Keratinocyte (primary cell): ENCODE measurements at regions not wholly inside any gene's neighbourhood (a gene's known extent, or its start where the extent isn't known, plus 50 kb on each side); places are given as distances from the start of the nearest gene placed in this dataset.

Source experiments
- DNase-seq: peaks from one replicate; pipeline ENCODE4 v3.0.0-alpha.2; 2011; ENCODE audit warnings: low read depth, missing footprints, low spot score
- FAIRE-seq: peaks from 2 replicates; lab custom pipeline; 2011; peaks lifted over from hg19 to GRCh38; lab: Jason Lieb, UNC
- H2AFZ ChIP-seq: 2 replicates; pipeline ENCODE4 v1.6.0; 2012; ENCODE audit warnings: low read length, control low read depth, inconsistent platforms; ENCODE audit not compliant: control insufficient read depth
- H3K27ac ChIP-seq: 2 replicates; pipeline ENCODE4 v1.5.1; 2011; ENCODE audit warnings: low read length; ENCODE audit not compliant: control insufficient read depth, insufficient read depth
- H3K27me3 ChIP-seq: 3 replicates; pipeline ENCODE4 v1.6.0; 2011; ENCODE audit warnings: low read length; ENCODE audit not compliant: control insufficient read depth, insufficient read depth; ENCODE audit errors: extremely low read depth
- H3K36me3 ChIP-seq, 2 experiments: 2 replicates in 1 of 2; 3 replicates in 1 of 2; pipeline ENCODE4 v1.5.1; 2011; ENCODE audit warnings: low read length in 2 of 2, mild to moderate bottlenecking in 1 of 2; ENCODE audit not compliant: control insufficient read depth in 2 of 2, insufficient read depth in 2 of 2; ENCODE audit errors: extremely low read depth in 1 of 2
- H3K4me1 ChIP-seq: 3 replicates; pipeline ENCODE4 v1.5.1; 2011; ENCODE audit warnings: low read length; ENCODE audit not compliant: control insufficient read depth, insufficient read depth; ENCODE audit errors: extremely low read depth
- H3K4me2 ChIP-seq: 3 replicates; pipeline ENCODE4 v1.6.0; 2011; ENCODE audit warnings: low read depth, low read length; ENCODE audit not compliant: control insufficient read depth, insufficient read depth; ENCODE audit errors: extremely low read depth
- H3K4me3 ChIP-seq, 3 experiments: fragments of 200-600 bp in 1 of 3; sonication (generic) in 1 of 3; 2 replicates in 2 of 3; 3 replicates in 1 of 3; pipeline ENCODE4 v1.5.1; 2011 to 2016; ENCODE audit warnings: low read length in 3 of 3, mild to moderate bottlenecking in 3 of 3, control low read depth in 2 of 3, inconsistent platforms in 1 of 3, low read depth in 1 of 3, mixed read lengths in 1 of 3, mixed run types in 1 of 3, moderate library complexity in 1 of 3; ENCODE audit not compliant: control insufficient read depth in 2 of 3, insufficient read depth in 2 of 3; ENCODE audit errors: extremely low read depth in 1 of 3
- H3K79me2 ChIP-seq: 2 replicates; pipeline ENCODE4 v1.6.0; 2012; ENCODE audit warnings: low read length; ENCODE audit not compliant: control insufficient read depth, insufficient read depth
- H3K9ac ChIP-seq: 3 replicates; pipeline ENCODE4 v1.6.0; 2011; ENCODE audit warnings: low read length; ENCODE audit not compliant: control insufficient read depth, insufficient read depth; ENCODE audit errors: extremely low read depth
- H3K9me1 ChIP-seq: 3 replicates; pipeline ENCODE4 v1.6.0; 2011; ENCODE audit warnings: low read length; ENCODE audit not compliant: control insufficient read depth, insufficient read depth; ENCODE audit errors: extremely low read depth
- H3K9me3 ChIP-seq: 2 replicates; pipeline ENCODE4 v1.5.1; 2012; ENCODE audit warnings: low read depth, low read length; ENCODE audit not compliant: control insufficient read depth
- H4K20me1 ChIP-seq: 3 replicates; pipeline ENCODE4 v1.6.0; 2011; ENCODE audit warnings: low read length; ENCODE audit not compliant: control insufficient read depth, insufficient read depth; ENCODE audit errors: extremely low read depth
- EZH2 ChIP-seq: IDR thresholded peaks from one replicate; pipeline ENCODE4 v1.6.1; 2012; ENCODE audit warnings: inconsistent platforms, mild to moderate bottlenecking, low read length, moderate library complexity
- dilution Hi-C: fragments of 300-500 bp; cut with MboI; formaldehyde crosslinking; loops from one replicate; pipeline ENCODE4 v1.7.0; 2020; ENCODE audit warnings: low sequenced_read_pairs; ENCODE audit not compliant: extremely low pct_ligation_motif_present
- TF ChIP-seq, protein P1 (sequence below), 3 experiments: IDR thresholded peaks in 1 of 3; conservative IDR thresholded peaks in 1 of 3; optimal IDR thresholded peaks in 1 of 3; 2 replicates in 2 of 3; 3 replicates in 1 of 3; pipeline versions ENCODE3 to v1.5.1; 2011; ENCODE audit warnings: low read length in 3 of 3, mild to moderate bottlenecking in 3 of 3, moderate library complexity in 2 of 3, control low read depth in 1 of 3, inconsistent platforms in 1 of 3; ENCODE audit not compliant: insufficient read depth in 2 of 3; ENCODE audit errors: extremely low read depth in 1 of 3

DNA sequence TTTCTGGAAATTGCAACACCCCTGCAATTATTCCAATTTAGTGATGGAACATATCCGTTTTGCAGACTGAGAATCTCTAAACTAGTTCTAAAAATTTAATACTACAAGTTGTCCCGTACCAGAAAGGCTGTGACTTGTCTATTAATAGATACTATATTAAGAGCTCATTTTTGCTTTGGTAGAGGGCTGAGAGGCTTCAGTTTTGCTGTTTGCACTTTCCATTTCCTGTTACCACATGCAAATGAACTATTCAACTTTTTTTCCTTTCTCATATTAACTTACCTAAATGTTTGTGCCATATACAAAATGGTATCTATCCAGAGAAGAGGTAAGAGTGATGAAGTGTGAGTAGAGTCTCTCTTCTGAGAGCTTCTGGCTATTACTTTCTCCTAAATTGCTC lies 101.5 kb upstream of the CRBN start:
- Histone ChIP-seq H3K4me2 (no peak overlapping the region), H3K4me3 (no peak overlapping the region), H4K20me1 (no peaks in the 10 kb centered on the region), H3K27me3 (no peaks in the 10 kb centered on the region), H3K36me3 (no peaks in the 10 kb centered on the region), H3K9me1 (no peaks in the 10 kb centered on the region), H3K79me2 (no peaks in the 10 kb centered on the region), H3K4me1 (no peaks in the 10 kb centered on the region), H3K9ac (no peak overlapping the region), H3K9me3 (no peaks in the 10 kb centered on the region), H3K27ac (no peak overlapping the region), H2AFZ (no peak overlapping the region)
- dilution Hi-C loops = no loop called here
- no peak for TF ChIP-seq EZH2
- TF ChIP-seq, protein P1, sequence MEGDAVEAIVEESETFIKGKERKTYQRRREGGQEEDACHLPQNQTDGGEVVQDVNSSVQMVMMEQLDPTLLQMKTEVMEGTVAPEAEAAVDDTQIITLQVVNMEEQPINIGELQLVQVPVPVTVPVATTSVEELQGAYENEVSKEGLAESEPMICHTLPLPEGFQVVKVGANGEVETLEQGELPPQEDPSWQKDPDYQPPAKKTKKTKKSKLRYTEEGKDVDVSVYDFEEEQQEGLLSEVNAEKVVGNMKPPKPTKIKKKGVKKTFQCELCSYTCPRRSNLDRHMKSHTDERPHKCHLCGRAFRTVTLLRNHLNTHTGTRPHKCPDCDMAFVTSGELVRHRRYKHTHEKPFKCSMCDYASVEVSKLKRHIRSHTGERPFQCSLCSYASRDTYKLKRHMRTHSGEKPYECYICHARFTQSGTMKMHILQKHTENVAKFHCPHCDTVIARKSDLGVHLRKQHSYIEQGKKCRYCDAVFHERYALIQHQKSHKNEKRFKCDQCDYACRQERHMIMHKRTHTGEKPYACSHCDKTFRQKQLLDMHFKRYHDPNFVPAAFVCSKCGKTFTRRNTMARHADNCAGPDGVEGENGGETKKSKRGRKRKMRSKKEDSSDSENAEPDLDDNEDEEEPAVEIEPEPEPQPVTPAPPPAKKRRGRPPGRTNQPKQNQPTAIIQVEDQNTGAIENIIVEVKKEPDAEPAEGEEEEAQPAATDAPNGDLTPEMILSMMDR (optimal IDR thresholded peaks at IDR 0.05 in 1 of 3, IDR thresholded peaks at IDR 0.05 in 1 of 3, conservative IDR thresholded peaks at IDR 0.05 in 1 of 3; ENCODE audit: extremely low read depth in 1 of 3, insufficient read depth in 2 of 3, low read length in 3 of 3) = no peak
- DNase-seq = no peak
- no peak for FAIRE-seq

DNA sequence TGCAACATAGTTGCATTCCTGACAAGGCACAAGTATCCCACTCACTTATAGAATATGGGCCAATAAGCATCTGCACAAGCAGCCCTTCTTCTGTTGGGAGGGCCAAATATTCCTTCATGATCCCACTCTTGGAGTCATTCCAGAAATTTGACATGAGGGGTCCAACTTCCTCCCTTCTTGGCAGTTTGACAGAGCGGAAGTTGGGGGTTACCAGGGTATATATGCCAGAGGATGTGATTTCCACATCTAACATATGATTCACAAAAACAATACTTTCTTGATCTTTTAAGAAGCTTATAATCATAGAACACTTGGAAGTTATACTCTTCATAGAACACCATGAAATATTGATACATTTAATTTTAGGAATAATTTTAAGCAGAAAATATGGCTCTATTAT lies 100.9 kb upstream of the CRBN start:
- Histone ChIP-seq H4K20me1 (no peaks in the 10 kb centered on the region), H3K4me1 (no peaks in the 10 kb centered on the region), H3K9ac (no peak overlapping the region), H3K4me2 (no peak overlapping the region), H3K9me1 (no peaks in the 10 kb centered on the region), H3K27ac (no peak overlapping the region), H3K4me3 (no peak overlapping the region), H2AFZ (no peak overlapping the region), H3K36me3 (no peaks in the 10 kb centered on the region), H3K79me2 (no peaks in the 10 kb centered on the region), H3K9me3 (no peaks in the 10 kb centered on the region), H3K27me3 (no peaks in the 10 kb centered on the region)
- dilution Hi-C loops = no loop called here
- DNase-seq (no peak), FAIRE-seq (no peak)
- TF ChIP-seq, protein P1 (optimal IDR thresholded peaks at IDR 0.05 in 1 of 3, IDR thresholded peaks at IDR 0.05 in 1 of 3, conservative IDR thresholded peaks at IDR 0.05 in 1 of 3; ENCODE audit: extremely low read depth in 1 of 3, insufficient read depth in 2 of 3, low read length in 3 of 3) = no peak
- no peak for TF ChIP-seq EZH2
